ENCODE measurements at regions not wholly inside any gene's neighbourhood (a gene's known extent, or its start where the extent isn't known, plus 50 kb on each side); places are given as distances from the start of the nearest gene placed in this dataset.
A peak's percentile ranks its signal among the peaks of the same experiment; 100 is the strongest.
"Not testable (repeated sequence)": the region's sequence is repeated elsewhere in the genome, so short reads cannot be mapped to it uniquely, and the experiment has no call there.

DNA sequence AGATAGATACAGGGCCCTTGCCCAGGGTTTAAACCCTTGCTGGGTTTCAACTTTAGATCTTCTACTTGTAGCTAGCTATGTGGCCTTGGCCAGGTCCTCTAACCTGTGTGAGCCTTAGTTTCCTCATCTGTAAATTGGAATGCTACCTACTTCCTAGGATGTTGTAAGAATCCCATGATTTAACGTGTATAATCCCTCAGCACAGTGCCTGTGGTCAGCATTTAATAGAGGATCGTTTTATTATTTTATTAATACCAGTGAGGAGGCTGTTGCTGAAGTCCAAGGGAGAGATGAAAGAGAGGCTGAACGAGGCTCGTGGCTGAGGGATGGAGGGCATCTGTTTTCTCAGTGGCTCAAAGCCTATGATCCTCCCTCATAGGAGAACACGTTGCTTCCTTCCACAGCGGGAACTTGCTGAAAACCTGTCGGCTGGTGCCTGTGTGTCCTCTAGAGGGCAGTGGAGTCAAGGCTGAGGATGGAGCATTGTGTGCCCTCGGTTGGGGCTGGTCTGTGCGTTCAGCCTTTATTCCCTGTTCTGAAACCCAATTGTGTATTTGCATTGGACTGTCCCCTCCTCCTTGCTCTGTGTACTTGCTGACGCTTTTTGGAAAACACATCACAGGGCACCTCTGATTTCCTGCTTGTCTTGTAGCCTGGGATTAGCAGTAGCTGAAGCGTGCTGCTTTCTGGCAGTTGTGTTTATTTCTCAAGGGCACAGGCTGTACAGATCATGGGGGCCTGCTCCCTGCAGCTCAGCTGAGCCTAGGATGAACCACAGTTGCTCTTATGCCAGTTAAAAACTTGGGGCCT is 104.3 kb downstream of the PROP1 start:
- TF ChIP-seq, protein P1, sequence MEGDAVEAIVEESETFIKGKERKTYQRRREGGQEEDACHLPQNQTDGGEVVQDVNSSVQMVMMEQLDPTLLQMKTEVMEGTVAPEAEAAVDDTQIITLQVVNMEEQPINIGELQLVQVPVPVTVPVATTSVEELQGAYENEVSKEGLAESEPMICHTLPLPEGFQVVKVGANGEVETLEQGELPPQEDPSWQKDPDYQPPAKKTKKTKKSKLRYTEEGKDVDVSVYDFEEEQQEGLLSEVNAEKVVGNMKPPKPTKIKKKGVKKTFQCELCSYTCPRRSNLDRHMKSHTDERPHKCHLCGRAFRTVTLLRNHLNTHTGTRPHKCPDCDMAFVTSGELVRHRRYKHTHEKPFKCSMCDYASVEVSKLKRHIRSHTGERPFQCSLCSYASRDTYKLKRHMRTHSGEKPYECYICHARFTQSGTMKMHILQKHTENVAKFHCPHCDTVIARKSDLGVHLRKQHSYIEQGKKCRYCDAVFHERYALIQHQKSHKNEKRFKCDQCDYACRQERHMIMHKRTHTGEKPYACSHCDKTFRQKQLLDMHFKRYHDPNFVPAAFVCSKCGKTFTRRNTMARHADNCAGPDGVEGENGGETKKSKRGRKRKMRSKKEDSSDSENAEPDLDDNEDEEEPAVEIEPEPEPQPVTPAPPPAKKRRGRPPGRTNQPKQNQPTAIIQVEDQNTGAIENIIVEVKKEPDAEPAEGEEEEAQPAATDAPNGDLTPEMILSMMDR (conservative IDR thresholded peaks at IDR 0.05; ENCODE audit: low read depth, low read length): 0 out of 2 replicates have a peak, but pooled peaks have one; percentile 8
- not testable (repeated sequence) for TF ChIP-seq EZH2 (IDR thresholded peaks at IDR 0.05; ENCODE audit: borderline replicate concordance, low read depth, low read length, poor library complexity, severe bottlenecking)
